Lower leg skin (tissue), 3 donors: ENCODE measurements at regions not wholly inside any gene's neighbourhood (a gene's known extent, or its start where the extent isn't known, plus 50 kb on each side); places are given as distances from the start of the nearest gene placed in this dataset.

Experiments
- POLR2A ChIP-seq, 2 donors: fragments of 450-650 bp; IDR thresholded peaks; one replicate each; pipeline ENCODE4 v1.6.1; 2016 to 2017; ENCODE audit warnings: antibody characterized with exemption in 2 of 2, mild to moderate bottlenecking in 1 of 2, moderate library complexity in 1 of 2
- TF ChIP-seq, protein P1 (sequence below), 3 donors: fragments of 450-650 bp; IDR thresholded peaks; one replicate each; pipeline ENCODE4 v1.5.1; 2016; ENCODE audit warnings: antibody characterized with exemption in 3 of 3, mild to moderate bottlenecking in 3 of 3, moderate library complexity in 2 of 3

DNA sequence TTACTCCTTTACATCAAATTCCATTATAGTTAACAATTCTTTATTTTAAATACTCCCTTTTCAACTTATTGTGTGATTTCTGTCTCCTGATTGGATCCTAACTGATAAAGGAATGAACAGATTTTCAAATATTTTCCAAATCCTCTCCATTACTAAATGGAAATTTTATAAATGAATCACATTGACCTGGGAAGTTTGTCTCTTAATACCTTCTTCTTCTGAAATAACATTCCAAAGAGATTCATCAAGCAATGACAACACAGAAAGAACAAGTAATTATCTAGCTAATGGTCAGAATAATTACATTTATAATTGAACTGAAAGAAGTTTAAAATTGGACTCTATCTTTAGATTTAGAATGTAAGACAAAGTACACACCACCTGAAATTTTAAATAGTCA, 515.4 kb upstream of the PTCHD4 start:
- no peak for TF ChIP-seq POLR2A (IDR thresholded peaks at IDR 0.05)
- TF ChIP-seq, protein P1, sequence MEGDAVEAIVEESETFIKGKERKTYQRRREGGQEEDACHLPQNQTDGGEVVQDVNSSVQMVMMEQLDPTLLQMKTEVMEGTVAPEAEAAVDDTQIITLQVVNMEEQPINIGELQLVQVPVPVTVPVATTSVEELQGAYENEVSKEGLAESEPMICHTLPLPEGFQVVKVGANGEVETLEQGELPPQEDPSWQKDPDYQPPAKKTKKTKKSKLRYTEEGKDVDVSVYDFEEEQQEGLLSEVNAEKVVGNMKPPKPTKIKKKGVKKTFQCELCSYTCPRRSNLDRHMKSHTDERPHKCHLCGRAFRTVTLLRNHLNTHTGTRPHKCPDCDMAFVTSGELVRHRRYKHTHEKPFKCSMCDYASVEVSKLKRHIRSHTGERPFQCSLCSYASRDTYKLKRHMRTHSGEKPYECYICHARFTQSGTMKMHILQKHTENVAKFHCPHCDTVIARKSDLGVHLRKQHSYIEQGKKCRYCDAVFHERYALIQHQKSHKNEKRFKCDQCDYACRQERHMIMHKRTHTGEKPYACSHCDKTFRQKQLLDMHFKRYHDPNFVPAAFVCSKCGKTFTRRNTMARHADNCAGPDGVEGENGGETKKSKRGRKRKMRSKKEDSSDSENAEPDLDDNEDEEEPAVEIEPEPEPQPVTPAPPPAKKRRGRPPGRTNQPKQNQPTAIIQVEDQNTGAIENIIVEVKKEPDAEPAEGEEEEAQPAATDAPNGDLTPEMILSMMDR (IDR thresholded peaks at IDR 0.05): no peak
